ENCODE measurements at regions not wholly inside any gene's neighbourhood (a gene's known extent, or its start where the extent isn't known, plus 50 kb on each side); places are given as distances from the start of the nearest gene placed in this dataset.

DNA sequence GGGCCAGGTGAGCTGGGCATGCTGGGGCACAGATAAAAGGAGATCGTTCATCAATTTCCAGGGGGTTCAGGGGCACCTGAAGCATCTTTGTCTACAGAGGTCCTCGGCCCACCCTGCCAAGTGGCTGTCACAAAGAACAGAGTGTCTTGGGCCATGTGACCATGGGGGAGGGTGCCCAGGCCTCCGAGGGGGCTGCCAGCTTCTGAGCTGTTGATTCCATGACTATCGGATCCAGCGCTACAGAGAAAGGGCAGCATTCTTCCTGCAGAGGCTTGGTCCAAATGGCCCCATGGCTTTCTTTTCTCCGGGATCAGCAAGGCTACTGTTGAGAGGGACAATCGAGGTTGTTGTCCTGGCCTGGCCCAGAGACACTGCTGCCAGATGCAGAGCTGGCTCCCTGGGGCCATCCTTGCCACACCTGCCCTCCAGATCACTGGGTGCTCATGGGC is 289.2 kb downstream of the ZSWIM6 start:
- TF ChIP-seq, protein P1, sequence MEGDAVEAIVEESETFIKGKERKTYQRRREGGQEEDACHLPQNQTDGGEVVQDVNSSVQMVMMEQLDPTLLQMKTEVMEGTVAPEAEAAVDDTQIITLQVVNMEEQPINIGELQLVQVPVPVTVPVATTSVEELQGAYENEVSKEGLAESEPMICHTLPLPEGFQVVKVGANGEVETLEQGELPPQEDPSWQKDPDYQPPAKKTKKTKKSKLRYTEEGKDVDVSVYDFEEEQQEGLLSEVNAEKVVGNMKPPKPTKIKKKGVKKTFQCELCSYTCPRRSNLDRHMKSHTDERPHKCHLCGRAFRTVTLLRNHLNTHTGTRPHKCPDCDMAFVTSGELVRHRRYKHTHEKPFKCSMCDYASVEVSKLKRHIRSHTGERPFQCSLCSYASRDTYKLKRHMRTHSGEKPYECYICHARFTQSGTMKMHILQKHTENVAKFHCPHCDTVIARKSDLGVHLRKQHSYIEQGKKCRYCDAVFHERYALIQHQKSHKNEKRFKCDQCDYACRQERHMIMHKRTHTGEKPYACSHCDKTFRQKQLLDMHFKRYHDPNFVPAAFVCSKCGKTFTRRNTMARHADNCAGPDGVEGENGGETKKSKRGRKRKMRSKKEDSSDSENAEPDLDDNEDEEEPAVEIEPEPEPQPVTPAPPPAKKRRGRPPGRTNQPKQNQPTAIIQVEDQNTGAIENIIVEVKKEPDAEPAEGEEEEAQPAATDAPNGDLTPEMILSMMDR (IDR thresholded peaks at IDR 0.05 in 4 of 5, conservative IDR thresholded peaks at IDR 0.05 in 1 of 5): no peak
- no peak for TF ChIP-seq POLR2A (IDR thresholded peaks at IDR 0.05)

Measured in gastrocnemius medialis (tissue), 4 donors.